GM12875 (cell line): ENCODE measurements at regions not wholly inside any gene's neighbourhood (a gene's known extent, or its start where the extent isn't known, plus 50 kb on each side); places are given as distances from the start of the nearest gene placed in this dataset.

Source experiments
- H3K4me3 ChIP-seq: one replicate; pipeline ENCODE4 v1.5.1; 2011; ENCODE audit warnings: low read depth, low read length, control low read depth
- TF ChIP-seq, protein P1 (sequence below): IDR thresholded peaks from 2 replicates; pipeline ENCODE4 v1.5.1; 2011; ENCODE audit warnings: low read depth, mild to moderate bottlenecking, control low read depth, inconsistent platforms, low read length, moderate library complexity, borderline replicate concordance; ENCODE audit not compliant: insufficient read depth

DNA sequence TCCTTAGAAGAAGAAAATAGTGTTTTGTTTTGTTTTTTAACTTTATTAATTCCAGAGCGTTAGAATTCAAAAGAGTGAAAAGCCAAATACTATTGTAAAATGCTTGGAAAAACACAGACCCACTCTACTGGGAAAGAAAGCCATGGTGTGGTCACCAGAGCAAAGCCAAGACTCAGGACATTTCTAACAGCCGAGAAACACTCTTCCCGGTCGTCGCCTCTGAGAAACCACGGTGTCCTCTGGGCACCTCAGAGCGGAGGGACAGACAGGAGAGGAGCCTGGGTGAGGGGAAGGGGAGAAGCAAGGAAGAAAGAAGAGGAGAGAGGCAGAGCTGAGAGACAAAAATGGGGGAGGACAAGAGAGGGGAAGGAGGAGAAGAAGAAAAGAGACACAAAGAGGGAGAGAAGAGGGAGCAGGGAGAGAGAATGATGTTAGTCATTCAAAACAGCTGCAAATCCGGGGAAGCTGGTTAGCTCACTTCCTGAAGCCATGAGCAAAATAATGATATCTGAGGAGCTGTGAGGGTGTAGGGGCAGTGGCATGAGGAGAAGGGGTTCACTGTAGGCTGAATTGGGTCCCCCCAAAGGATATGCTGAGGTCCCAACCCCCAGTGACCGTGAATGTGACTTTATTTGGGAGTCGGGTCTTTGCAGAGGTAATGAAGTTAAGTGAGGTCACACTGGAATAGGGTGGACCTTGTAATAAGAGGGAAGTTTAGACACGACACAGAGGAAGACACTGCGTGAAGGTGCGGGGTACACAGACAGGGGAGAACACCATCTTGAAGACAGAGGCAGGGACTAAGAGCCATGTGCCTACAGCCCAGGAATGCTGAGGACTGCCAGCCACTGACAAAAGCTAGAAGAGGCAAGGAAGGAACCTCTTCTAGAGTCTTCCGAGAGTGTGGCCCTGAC lies 58.2 kb upstream of the DMRTB1 start:
- H3K4me3 ChIP-seq, result no peak overlapping the region
- TF ChIP-seq, protein P1, sequence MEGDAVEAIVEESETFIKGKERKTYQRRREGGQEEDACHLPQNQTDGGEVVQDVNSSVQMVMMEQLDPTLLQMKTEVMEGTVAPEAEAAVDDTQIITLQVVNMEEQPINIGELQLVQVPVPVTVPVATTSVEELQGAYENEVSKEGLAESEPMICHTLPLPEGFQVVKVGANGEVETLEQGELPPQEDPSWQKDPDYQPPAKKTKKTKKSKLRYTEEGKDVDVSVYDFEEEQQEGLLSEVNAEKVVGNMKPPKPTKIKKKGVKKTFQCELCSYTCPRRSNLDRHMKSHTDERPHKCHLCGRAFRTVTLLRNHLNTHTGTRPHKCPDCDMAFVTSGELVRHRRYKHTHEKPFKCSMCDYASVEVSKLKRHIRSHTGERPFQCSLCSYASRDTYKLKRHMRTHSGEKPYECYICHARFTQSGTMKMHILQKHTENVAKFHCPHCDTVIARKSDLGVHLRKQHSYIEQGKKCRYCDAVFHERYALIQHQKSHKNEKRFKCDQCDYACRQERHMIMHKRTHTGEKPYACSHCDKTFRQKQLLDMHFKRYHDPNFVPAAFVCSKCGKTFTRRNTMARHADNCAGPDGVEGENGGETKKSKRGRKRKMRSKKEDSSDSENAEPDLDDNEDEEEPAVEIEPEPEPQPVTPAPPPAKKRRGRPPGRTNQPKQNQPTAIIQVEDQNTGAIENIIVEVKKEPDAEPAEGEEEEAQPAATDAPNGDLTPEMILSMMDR, result no peak

DNA sequence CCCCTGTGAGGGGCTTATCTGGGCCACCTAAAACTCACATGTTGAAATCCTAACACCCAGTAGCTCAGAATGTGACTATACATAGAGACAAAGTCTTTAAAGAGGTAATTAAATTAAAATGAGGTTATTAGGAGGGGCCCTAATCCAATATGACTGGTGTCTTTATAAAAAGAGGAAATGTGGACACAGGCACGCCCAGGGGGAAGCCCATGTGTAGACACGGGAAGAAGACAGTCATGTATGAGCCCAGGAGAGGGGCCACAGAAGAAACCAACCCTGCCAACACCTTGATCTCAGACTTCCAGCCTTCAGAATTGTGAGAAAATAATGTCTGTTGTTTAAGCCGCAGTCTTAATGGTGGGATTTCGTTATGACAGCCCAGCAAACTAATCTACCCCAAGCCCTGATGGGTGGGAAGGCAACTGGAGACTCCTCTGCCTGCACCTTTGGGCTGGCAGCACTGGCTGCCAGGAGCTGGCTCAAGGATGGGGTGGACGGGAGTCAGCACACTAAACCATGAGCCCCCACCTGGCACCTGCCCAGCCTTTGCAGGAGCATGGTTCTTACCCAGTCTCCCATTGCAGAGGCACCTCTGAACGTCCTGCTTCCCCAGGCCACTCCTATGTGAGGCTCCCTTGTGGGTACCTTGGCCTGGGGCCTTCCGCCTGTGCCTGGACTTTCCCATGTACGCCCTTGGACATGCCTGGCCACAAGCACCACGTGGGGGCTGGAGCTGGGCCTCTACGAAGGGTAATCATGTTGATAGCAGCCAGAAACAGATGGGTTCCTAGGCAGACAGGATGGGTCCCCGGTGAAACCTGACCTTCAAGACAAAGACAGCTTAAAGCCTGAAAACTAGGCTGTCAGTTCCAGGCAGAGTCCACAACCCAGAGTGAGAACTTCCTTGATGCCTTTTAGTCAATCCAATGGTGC lies 57.1 kb upstream of the DMRTB1 start:
- H3K4me3 ChIP-seq, result no peak overlapping the region
- TF ChIP-seq, protein P1, result no peak

DNA sequence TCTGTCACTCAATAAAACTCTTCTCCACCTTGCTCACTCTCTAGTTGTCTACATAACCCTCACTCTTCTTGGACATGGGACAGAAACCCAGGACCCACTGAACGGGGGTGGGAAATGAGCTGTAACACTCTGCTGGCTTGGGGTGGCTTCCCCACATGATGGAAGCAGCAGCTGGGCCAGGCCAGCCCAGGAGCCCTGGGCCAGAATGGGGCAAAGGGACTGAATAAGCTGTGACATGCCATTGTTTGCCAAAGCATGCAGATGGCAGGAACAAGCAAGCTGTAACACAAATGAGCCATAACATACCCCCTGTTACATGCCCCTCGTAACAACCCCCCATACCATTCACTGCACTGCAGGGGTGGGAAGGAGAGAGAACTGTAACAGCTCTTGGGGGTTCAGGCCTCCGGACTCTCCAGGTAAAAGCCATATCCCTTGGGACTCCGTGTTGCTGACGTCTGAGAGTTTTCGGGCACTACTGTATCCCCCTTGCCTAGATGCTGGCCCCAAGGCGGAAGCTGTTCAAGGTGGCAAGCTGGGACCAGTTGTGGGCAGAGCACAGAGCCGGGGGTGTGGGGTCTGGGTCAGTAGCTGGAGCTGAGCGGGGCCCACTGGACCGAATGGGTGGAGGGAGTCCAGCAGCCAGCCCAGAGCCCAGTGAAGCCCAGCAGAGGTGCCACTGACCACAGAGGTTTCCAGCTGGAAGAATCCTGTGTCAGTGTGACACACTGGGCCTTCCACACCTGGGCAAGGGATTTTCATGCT lies 56.1 kb upstream of the DMRTB1 start:
- TF ChIP-seq, protein P1, result no peak
- H3K4me3 ChIP-seq, result no peak overlapping the region

DNA sequence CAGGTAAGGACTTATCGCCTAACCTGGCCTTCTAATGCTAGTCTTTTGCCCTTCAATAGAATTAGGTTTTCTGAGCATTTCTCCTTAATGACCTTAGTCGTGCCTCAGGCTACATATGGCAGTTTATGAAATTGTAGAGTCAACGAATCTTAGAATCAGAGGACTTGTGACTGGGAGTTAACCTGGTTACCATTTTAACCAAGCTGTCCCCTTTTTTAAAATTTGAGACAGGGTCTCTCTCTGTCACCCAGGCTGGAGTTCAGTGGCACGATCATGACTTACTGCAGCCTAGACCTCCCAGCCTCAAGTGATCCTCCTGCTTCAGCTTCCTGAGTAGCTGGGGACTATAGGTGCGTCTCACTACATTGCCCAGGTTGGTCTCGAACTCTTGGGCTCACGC lies 53.5 kb upstream of the DMRTB1 start:
- TF ChIP-seq, protein P1, result no peak

DNA sequence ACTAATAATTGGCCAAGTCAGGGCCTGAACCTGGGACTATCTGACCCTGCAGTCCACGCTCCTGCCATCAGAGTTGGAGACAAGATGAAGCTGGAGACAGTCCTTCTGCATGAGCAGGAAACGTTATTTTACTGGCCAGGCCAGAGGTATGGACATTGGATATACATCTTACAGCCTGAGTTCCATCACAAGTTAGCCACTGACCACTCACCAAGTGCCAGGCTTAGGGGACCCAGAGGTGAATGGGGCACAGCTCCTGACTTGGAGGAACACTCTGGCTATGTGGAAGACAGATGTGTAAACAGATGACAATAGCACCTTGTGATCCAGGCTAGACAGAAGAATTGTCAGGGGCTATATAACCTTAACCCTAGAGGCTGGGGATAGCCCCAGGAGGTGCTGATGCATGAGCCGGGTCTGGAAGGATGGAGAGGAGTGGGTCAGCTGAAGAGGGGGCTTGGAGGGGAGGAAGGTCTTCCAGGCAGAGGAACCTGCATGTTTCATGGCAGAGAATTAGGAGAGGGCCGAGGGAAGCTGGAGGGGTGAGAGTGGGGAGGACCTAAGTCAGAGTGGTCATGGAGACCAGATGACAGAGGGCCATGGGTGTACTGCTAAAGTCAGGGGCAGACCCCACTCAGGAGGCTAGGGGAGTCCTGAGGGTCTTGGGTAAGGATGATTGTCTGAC lies 52.5 kb upstream of the DMRTB1 start:
- TF ChIP-seq, protein P1, result no peak
- H3K4me3 ChIP-seq, result no peak overlapping the region

More for the DNA sequence above, 53.5 kb upstream of the DMRTB1 start:
- no peak overlapping the region for H3K4me3 ChIP-seq
